Colonic mucosa (tissue), 4 donors: ENCODE measurements at regions not wholly inside any gene's neighbourhood (a gene's known extent, or its start where the extent isn't known, plus 50 kb on each side); places are given as distances from the start of the nearest gene placed in this dataset.

Source experiments
- DNase-seq: peaks from one replicate; pipeline ENCODE4 v3.0.0-alpha.2; 2020
- H3K27ac ChIP-seq: fragments of 200-600 bp; one replicate; pipeline ENCODE4 v1.8.0; 2021
- H3K27me3 ChIP-seq: fragments of 200-600 bp; one replicate; pipeline ENCODE4 v1.8.0; 2021
- H3K36me3 ChIP-seq: fragments of 200-600 bp; one replicate; pipeline ENCODE4 v1.8.0; 2021
- H3K4me1 ChIP-seq: fragments of 200-600 bp; one replicate; pipeline ENCODE4 v1.8.0; 2021; ENCODE audit warnings: mild to moderate bottlenecking
- H3K4me3 ChIP-seq: fragments of 200-600 bp; one replicate; pipeline ENCODE4 v1.8.0; 2021
- H3K9ac ChIP-seq, 2 donors: one replicate each; pipeline ENCODE4 v1.7.0; 2013; ENCODE audit warnings: control low read depth in 2 of 2, low read depth in 2 of 2, low read length in 2 of 2
- H3K9me3 ChIP-seq: fragments of 200-600 bp; one replicate; pipeline ENCODE4 v1.8.0; 2021
- intact Hi-C: fragments of 100-400 bp; cut with DNase I; formaldehyde crosslinking; loops from one replicate; pipeline ENCODE4 v1.14.1; 2022
- TF ChIP-seq, protein P1 (sequence below): fragments of 200-600 bp; IDR thresholded peaks from one replicate; pipeline ENCODE4 v1.8.0; 2022; ENCODE audit warnings: antibody characterized with exemption, mild to moderate bottlenecking
- donor health status: healthy.
- donor health status: DM: no; HTN: no; CAD: no.
- donor health status: DM: no; HTN: no; CAD: no.

GRCh38 chr17:69814031-69814430 is 261.0 kb upstream of the KCNJ16 start:
- no peaks in the 10 kb centered on the region for H3K4me1 ChIP-seq
- no peak overlapping the region for H3K4me3 ChIP-seq
- H3K27me3 ChIP-seq = no peaks in the 10 kb centered on the region
- TF ChIP-seq, protein P1, sequence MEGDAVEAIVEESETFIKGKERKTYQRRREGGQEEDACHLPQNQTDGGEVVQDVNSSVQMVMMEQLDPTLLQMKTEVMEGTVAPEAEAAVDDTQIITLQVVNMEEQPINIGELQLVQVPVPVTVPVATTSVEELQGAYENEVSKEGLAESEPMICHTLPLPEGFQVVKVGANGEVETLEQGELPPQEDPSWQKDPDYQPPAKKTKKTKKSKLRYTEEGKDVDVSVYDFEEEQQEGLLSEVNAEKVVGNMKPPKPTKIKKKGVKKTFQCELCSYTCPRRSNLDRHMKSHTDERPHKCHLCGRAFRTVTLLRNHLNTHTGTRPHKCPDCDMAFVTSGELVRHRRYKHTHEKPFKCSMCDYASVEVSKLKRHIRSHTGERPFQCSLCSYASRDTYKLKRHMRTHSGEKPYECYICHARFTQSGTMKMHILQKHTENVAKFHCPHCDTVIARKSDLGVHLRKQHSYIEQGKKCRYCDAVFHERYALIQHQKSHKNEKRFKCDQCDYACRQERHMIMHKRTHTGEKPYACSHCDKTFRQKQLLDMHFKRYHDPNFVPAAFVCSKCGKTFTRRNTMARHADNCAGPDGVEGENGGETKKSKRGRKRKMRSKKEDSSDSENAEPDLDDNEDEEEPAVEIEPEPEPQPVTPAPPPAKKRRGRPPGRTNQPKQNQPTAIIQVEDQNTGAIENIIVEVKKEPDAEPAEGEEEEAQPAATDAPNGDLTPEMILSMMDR = no peak
- intact Hi-C loops = no loop called here
- H3K36me3 ChIP-seq = no peaks in the 10 kb centered on the region
- DNase-seq = no peak
- H3K9me3 ChIP-seq = no peaks in the 10 kb centered on the region
- H3K27ac ChIP-seq = no peak overlapping the region
- H3K9ac ChIP-seq = no peak overlapping the region

DNA sequence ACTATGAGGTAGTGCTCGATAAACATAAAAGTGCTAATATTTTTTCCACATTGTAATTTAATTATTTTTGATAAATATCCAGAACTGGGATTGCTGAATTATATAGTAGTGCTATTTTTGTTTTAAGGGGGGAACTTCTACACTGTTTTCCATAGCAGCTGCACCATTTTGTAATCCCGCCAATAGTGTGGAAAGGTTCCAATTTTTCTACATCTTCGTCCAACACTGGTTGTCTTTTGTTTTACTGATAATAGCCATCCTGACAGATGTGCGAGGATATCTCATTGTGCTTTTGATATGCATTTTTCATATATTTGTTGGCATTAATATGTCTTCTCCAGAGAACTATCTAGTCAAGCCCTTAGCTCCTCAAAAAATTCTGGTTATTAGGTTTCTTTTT is 259.6 kb upstream of the KCNJ16 start:
- intact Hi-C loops = no loop called here
- no peak for DNase-seq

GRCh38 chr17:69818467-69818866 is 256.6 kb upstream of the KCNJ16 start:
- intact Hi-C loops = no loop called here
- no peak for DNase-seq
- Histone ChIP-seq H3K4me3 (no peak overlapping the region), H3K4me1 (no peaks in the 10 kb centered on the region), H3K27ac (no peak overlapping the region), H3K27me3 (no peaks in the 10 kb centered on the region), H3K9ac (no peak overlapping the region), H3K9me3 (no peaks in the 10 kb centered on the region), H3K36me3 (no peaks in the 10 kb centered on the region)
- TF ChIP-seq, protein P1 = no peak

More for the DNA sequence above, 259.6 kb upstream of the KCNJ16 start:
- H3K4me3 ChIP-seq = no peak overlapping the region
- no peaks in the 10 kb centered on the region for H3K9me3 ChIP-seq
- no peaks in the 10 kb centered on the region for H3K4me1 ChIP-seq
- no peak overlapping the region for H3K9ac ChIP-seq
- no peaks in the 10 kb centered on the region for H3K27me3 ChIP-seq
- H3K36me3 ChIP-seq = no peaks in the 10 kb centered on the region
- H3K27ac ChIP-seq = no peak overlapping the region
- TF ChIP-seq, protein P1 = no peak

GRCh38 chr17:69819316-69820087 is 255.5 kb upstream of the KCNJ16 start:
- H3K27me3 ChIP-seq = no peaks in the 10 kb centered on the region
- TF ChIP-seq, protein P1 = no peak
- H3K27ac ChIP-seq = no peak overlapping the region
- H3K9me3 ChIP-seq = no peaks in the 10 kb centered on the region
- H3K36me3 ChIP-seq = no peaks in the 10 kb centered on the region
- no peak for DNase-seq
- no peak overlapping the region for H3K4me3 ChIP-seq
- no peak overlapping the region for H3K9ac ChIP-seq
- H3K4me1 ChIP-seq = no peaks in the 10 kb centered on the region
- intact Hi-C loops = no loop called here

DNA sequence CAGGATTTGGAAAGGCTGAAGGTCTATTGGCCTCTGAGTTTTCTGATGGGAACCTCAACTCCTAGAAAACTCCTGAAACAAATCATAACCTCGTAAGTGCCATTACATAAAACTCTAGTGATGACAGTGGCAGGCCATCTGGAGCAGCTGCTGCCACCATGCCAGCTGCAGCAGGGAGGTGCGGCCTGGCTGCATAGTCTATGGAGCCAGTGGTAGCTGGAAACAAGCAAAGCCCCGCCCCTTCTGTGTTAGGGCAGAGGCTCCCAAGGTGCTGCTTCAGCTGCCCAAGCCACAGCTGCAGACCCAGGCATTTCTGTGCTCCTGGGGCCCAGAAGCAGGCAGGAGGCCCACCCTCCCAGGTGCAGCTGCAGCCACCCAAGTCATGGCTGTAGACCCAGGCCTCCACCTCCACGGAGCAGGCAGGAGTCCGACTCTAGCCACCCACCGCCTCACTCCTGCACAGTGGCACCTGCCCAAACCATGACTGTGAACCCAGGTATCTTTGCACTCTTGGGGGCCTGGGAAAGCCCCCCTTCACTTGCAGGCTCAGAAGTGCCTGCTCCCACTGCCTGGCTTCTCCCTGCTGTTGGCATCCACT is 254.1 kb upstream of the KCNJ16 start:
- no peak for DNase-seq
- Histone ChIP-seq H3K4me3 (no peak overlapping the region), H3K9me3 (no peaks in the 10 kb centered on the region), H3K9ac (no peak overlapping the region), H3K27me3 (no peaks in the 10 kb centered on the region), H3K27ac (no peak overlapping the region), H3K36me3 (no peaks in the 10 kb centered on the region), H3K4me1 (no peaks in the 10 kb centered on the region)
- intact Hi-C loops = no loop called here
- TF ChIP-seq, protein P1 = no peak
